HG03045 (cell line): ENCODE measurements at regions not wholly inside any gene's neighbourhood (a gene's known extent, or its start where the extent isn't known, plus 50 kb on each side); places are given as distances from the start of the nearest gene placed in this dataset.
"Not testable (repeated sequence)": the region's sequence is repeated elsewhere in the genome, so short reads cannot be mapped to it uniquely, and the experiment has no call there.

Experiments
- ATAC-seq: cut with Tn5 transposase; IDR thresholded peaks from one replicate; pipeline ENCODE4 v1.9.1; 2021; ENCODE audit warnings: mild to moderate bottlenecking, moderate library complexity; ENCODE audit not compliant: unreplicated experiment

DNA sequence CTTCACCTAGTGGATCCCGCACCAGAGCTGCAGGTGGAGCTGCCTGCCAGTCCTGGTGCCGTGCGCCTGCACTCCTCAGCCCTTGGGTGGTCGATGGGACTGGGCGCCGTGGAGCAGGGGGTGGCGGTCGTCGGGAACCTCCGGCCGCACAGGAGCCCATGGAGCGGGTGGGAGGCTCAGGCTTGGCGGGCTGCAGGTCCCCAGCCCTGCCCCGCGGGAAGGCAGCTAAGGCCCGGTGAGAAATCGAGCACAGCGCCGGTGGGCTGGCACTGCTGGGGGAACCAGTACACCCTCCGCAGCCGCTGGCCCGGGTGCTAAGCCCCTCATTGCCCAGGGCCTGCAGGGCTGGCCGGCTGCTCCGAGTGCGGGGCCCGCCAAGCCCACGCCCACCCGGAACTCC, 253.2 kb downstream of the MTERF1 start:
- ATAC-seq: not testable (repeated sequence)

DNA sequence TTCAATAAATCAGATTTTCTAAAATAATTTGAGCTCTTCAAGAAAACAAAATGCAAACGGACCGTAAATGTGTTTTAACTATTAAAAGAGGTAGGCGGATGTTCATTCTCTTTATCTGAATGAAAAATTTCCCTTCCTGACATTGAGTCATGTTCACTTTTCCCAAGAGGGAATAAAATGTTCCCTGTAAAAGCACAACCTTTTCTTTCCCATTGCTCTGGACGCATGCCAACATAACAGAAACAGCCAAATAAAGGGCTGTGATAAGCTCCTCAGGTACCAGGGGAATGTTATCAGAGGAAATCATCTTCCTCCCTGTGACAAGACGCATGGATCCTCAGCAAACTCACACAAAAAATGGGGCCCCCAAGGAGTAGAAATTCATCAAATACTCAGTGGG, 251.8 kb downstream of the MTERF1 start:
- ATAC-seq: no peak

DNA sequence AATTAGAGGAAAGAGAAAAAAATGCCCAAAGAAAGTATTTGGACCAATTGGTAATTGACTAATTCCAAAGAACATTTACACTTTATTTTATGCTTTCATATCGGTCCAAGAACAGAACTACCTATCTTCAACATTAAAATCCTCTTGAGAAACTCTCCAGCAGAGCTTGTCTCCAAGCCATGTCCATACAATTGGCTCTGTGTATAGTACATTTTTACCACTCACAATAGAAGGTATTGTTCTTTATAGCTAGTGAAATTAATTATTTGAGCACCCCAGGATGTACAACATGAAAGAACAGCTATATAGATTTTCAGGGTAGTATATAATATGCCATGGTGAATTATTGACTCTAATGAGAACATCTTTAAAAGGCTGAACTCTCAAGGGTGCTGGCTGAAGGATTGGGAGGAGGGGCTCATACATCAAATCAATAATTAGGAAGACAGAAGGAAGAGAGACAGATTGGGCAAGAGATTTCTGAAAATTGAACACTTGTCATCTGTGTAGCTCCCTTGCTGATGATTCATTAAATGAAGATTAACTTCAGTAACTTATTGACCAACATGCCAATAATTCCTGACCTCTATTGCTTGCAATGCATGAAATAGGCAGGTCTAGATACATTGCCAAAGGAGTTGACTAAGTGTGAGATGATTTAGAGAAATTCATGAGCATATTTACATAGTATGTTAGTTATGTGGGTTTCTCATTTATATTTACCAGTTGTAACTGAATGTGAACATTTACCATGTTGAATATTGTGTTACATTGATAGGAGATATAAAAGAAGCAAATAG, 249.7 kb downstream of the MTERF1 start:
- ATAC-seq: no peak

- no peak for ATAC-seq
These were observed 248.1 kb downstream of the MTERF1 start for GRCh38 chr7:91632234-91632940.

DNA sequence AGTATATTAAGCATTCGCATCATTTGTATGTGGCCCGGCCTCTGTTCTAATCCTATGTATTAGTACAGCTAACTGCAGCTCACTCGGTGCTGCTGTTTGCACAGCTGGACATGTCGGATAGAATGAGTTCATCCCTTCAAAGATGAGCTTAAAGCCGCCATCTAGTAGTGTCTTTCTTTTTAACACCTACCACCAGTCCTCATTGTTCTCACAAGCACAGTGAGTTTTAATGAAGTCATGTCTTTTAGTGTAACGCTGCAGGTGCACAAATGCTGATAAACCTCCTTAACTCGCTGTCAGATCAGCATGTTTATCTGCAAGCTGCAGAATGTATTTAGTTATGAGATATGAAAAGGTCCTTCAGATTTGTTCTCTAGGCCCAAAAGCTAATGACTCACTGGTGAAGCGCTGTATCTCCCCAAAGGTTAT, 247.5 kb downstream of the MTERF1 start:
- ATAC-seq: no peak

DNA sequence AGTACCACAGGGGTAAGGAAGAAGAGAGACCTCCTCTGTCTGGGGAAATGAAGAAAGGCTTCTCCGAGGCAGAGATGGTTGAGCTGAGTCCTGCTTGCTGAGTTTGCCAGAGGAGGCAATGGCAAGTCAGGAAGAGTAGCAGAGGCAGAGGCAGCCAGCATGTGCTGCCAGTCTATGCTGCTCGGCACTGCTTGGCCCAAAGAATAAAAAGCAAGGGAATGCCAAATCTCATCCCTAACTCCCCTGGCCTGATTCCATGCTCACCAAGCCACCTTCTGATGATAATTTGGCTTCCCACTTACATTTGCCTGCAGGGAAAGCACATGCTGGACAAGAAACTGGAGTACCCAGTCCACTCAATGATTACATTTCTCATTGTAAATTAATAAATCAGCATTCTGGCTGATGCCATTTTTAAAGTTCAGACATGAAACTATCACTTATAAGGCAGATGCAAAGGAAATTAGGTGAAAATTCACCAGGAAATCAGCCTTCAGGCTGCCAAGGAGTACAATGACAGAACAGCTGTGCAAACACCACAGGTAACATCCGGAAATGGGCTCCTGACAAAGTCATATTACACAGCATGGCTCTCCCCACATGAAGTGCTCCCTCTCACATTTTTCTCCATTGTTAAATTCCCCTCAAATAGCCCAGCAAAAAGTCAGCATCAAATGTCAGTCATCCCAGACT, 245.9 kb downstream of the MTERF1 start:
- ATAC-seq: no peak

GRCh38 chr7:91636129-91636724, 244.3 kb downstream of the MTERF1 start:
- ATAC-seq: no peak

DNA sequence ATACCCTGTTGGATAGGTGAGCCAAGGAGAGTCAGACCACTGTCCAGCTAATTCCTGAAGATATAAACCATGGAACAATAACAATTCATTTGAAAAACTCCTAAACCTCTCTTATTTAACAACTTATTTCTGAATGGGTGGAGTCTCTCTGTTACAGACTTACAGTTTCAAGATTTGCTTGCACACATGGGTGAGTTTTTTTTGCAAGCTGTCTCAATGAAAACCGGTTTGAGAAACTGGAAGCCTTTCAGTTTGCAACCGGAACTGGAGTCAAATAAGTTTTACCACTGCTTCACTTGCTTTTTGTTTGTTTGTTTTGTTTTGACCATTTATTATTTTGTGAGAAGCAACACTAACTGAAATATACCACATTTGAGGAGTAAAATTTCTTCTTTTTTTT, 243.8 kb downstream of the MTERF1 start:
- ATAC-seq: no peak

GRCh38 chr7:91644256-91644655, 236.2 kb downstream of the MTERF1 start:
- ATAC-seq: no peak

DNA sequence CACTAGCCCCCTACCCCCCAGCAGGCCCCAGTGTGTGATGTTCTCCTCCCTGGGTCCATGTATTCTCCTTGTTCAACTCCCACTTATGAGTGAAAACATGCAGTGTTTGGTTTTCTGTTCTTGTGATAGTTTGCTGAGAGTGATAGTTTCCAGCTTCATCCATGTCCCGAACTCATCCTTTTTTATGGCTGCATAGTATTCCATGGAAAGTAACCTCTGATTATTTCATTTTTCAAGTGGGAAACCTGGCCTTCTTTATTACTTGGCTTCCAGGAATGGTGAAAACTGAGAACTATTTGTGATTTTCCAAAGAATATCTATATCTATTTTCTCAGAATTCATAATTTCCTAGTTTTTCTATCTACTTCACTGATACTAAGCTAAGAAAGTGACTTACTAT, 235.0 kb downstream of the MTERF1 start:
- no peak for ATAC-seq

DNA sequence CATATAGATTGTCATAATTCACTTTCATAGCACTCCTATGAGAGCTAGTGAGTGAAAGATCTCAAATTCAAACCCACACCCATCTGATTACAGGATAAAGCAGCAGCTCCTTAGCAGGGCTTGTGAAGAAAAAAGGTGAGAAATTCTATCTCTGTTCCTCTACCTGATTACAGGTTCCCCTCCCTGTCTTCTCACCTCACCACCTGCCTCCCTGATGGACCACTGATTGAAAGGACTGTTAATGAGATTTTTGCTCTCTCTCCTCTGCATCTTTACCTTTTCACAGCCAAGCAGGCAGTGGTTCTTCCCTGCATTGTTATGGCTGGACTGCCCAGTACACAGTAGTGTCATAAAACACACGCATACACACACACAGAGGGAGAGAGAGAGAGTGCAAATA, 228.5 kb downstream of the MTERF1 start:
- ATAC-seq: no peak

- ATAC-seq: no peak
These were observed 227.2 kb downstream of the MTERF1 start for GRCh38 chr7:91653286-91653685.

DNA sequence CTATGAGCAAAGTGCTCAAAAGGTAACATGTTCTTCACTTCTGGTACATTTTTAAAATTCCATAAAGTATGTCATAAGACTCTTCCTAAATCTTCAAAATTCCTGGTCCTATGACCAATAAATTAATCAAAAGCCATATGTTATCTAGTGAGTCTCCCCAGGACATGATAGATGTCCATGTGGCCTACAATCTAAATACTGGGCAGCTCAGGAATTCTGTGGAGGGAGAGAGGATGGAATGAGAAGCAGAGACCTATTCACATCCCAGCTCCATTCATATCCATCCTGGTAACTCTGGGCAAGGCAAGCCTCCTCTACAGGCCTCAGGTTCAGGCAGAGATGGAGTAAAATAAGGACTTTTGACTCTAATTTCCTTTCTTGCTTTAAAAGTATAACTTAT, 224.8 kb downstream of the MTERF1 start:
- ATAC-seq: no peak

- no peak for ATAC-seq
These were observed 223.7 kb downstream of the MTERF1 start for GRCh38 chr7:91656541-91657482.

- no peak for ATAC-seq
These were observed 222.9 kb downstream of the MTERF1 start for GRCh38 chr7:91657483-91658071.

GRCh38 chr7:91659096-91659495, 221.4 kb downstream of the MTERF1 start:
- no peak for ATAC-seq

DNA sequence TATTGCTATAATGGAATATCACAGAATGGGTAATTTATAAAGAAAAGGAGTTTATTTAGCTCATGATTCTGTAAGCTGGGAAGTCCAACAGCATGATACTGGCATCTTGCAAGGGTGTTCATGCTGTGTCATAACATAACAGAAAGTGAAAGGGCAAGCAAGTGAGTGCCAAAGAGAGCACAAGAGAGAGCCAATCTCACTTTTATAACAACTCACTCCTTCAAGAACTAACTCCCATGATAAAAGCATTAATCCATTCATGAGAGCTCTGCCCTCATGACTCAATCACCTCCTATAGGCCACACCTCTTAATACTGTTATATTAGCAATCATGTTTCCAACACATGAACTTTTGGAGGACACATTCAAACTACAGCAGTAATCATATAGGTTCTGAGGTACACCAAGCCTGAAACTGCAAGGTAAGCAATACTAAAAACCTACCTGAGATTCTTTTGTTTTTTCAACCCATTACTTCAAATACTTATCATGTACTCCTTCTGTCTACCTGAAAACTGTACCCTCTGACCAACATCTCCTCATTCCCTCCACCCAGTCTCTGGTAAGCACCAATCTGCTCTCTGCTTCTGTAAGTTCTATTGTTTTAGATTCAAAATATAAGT, 219.7 kb downstream of the MTERF1 start:
- no peak for ATAC-seq

- ATAC-seq: no peak
These were observed 218.8 kb downstream of the MTERF1 start for GRCh38 chr7:91661727-91662126.

- no peak for ATAC-seq
These were observed 212.3 kb downstream of the MTERF1 start for GRCh38 chr7:91668217-91668616.
